IPS-18a (cell line): ENCODE measurements at regions not wholly inside any gene's neighbourhood (a gene's known extent, or its start where the extent isn't known, plus 50 kb on each side); places are given as distances from the start of the nearest gene placed in this dataset.

ENCODE experiments used
- H3K27ac ChIP-seq: one replicate; pipeline ENCODE4 v1.5.1; 2013; ENCODE audit warnings: low read length
- H3K27me3 ChIP-seq: one replicate; pipeline ENCODE4 v1.6.1; 2013; ENCODE audit warnings: mild to moderate bottlenecking, low read length; ENCODE audit not compliant: control insufficient read depth, insufficient read depth
- H3K36me3 ChIP-seq: one replicate; pipeline ENCODE4 v1.6.1; 2013; ENCODE audit warnings: low read depth, low read length; ENCODE audit not compliant: control insufficient read depth
- H3K4me1 ChIP-seq: one replicate; pipeline ENCODE4 v1.6.1; 2013; ENCODE audit warnings: low read depth, low read length; ENCODE audit not compliant: control insufficient read depth
- H3K4me3 ChIP-seq: one replicate; pipeline ENCODE4 v1.5.1; 2013; ENCODE audit warnings: low read length
- H3K9ac ChIP-seq: one replicate; pipeline ENCODE4 v1.6.1; 2013; ENCODE audit warnings: mild to moderate bottlenecking, low read length, moderate library complexity
- H3K9me3 ChIP-seq: one replicate; pipeline ENCODE4 v1.6.1; 2013; ENCODE audit warnings: low read depth, low read length; ENCODE audit not compliant: control insufficient read depth

DNA sequence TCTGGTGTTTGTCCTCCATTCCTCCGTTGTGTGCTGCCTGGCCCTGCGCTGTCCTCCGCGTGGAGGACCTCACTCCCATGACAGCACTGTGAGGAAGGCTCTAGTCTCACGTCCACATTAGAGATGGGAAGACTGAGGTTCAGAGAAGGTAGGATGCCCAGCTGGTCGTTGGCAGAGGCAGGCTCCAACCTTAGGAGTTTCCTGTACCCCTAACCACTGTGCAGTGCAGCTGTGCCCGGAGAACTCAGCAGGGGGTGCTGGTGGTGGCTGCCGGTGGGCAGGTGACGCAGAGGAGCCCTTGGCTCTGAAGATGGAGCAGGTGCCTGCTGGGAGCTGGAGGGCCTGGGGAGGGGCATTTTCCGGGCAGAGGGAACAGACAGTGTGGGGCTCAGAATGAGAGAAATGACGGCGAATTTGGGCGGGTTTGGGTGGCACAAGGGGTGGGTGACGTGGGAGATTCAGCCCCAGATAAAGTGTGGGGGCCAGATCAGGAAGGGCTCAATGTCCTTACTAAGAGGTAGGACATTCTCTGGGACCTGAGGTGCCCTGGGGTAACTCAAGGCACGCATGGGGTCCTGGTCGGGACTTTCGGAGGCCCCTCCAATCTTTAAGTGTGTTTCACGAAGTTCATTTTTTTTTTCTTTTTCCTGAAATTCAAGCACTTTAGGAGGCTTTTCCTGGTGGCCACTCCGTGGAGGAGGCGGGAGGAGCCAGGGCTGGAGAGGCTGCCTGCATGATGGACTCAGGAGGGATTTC is 535.0 kb downstream of the TBC1D22A start:
- H3K9ac ChIP-seq = no peak overlapping the region
- H3K4me1 ChIP-seq = no peaks in the 10 kb centered on the region
- H3K36me3 ChIP-seq = no peaks in the 10 kb centered on the region
- no peaks in the 10 kb centered on the region for H3K27me3 ChIP-seq
- no peak overlapping the region for H3K27ac ChIP-seq
- no peak overlapping the region for H3K4me3 ChIP-seq
- peaks cover 48% of the 10 kb centered on the region for H3K9me3 ChIP-seq

DNA sequence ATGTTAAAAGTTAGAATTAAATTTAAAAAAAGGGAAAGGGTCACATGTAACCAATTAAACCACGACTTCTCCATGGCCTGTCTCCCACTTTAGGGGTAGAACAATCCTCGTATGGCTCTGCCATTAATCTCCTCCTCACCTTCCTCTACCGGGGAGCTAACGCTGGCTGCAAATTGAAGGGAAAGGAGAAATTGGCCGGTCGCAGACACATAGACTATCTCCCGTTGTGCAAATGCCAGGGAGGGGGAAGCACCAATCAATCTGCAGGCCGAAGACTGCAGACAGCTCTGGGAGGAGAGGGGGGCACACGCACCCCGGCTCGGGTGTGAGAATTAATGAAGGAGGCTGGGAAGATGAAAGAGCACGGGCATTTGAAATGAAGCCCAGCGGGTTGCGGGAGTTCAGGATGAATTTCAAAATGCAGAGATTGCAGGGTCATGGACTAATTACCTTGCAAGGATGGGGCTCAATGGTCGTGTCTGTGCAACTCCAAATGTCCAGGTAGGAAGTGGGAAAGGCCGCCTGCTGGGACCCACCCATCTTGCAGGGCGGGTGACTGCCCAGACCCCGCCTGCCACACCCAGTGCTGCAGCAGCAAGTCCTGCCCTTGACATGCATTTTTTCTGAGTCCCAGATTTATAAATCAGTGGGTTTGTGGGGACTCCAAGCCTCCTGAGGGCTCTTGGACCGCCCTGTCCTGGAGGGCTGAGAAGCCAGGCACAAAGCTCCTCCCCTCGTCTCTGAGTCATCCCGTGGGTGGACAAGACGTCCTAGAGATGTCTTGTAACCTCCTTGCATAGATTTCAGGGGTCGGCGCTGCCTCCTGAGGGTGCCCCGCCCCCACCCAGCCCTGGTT is 534.2 kb downstream of the TBC1D22A start:
- no peak overlapping the region for H3K27ac ChIP-seq
- peaks cover 54% of the 10 kb centered on the region for H3K9me3 ChIP-seq
- H3K9ac ChIP-seq = no peak overlapping the region
- no peak overlapping the region for H3K4me3 ChIP-seq
- no peaks in the 10 kb centered on the region for H3K36me3 ChIP-seq
- H3K27me3 ChIP-seq = no peaks in the 10 kb centered on the region
- H3K4me1 ChIP-seq = no peaks in the 10 kb centered on the region

DNA sequence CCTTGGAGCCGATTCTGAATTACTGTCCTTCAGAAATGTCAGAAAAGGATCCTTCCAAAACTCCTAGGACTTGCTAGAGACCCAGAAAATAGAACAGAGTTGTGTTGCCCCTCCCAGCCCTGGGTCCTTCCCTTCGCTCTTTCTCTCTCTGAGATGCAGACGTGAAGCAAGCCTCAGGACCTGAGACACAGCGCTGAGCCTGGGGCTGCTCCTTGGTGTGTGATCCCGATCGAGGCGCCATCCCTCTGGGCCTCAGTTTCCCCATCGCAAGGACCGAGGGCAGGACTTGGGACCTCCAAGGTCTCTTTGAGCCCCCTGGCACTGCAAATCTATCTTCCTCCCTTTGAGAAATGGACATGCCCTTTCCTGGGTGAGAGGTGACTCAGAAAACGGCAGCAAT is 533.5 kb downstream of the TBC1D22A start:
- H3K36me3 ChIP-seq = no peaks in the 10 kb centered on the region
- H3K4me3 ChIP-seq = no peak overlapping the region
- H3K27me3 ChIP-seq = no peaks in the 10 kb centered on the region
- H3K9me3 ChIP-seq = peaks cover 54% of the 10 kb centered on the region
- no peaks in the 10 kb centered on the region for H3K4me1 ChIP-seq
- no peak overlapping the region for H3K9ac ChIP-seq
- H3K27ac ChIP-seq = no peak overlapping the region

DNA sequence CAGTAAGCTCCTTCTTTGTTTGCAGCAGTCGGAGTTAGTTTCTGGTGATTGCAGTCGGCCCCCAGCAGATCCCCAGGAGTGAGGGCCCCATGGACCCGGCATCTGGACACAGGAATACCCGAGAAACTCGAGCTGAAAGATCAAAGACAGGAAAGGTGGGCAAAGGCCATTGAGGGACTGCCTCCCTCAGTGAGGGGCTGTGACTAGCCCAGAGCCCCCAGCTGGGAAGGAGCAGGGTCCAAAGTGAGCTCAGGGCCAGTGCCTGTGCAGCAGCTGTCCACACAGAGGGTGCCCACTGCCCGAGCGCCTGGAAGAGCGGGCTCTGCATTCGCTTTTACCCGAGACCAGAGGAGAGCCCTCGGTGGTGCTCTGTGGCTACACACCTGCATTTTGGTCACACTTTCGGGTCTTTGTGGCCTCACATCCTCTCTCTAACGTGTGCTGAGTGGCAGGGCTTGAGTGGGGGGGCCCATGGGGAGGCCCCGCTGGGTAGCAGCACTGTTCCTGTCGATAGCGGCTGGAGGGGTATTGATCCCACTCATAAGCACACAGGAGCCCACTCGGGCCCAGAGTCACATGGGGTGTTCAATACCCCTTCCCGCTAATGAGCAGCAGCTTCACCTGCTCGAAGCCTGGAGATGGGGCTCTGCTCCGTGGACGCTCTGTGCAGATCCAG is 532.9 kb downstream of the TBC1D22A start:
- no peak overlapping the region for H3K27ac ChIP-seq
- no peak overlapping the region for H3K9ac ChIP-seq
- H3K27me3 ChIP-seq = no peaks in the 10 kb centered on the region
- H3K9me3 ChIP-seq = peaks cover 54% of the 10 kb centered on the region
- no peaks in the 10 kb centered on the region for H3K36me3 ChIP-seq
- H3K4me1 ChIP-seq = no peaks in the 10 kb centered on the region
- H3K4me3 ChIP-seq = no peak overlapping the region

DNA sequence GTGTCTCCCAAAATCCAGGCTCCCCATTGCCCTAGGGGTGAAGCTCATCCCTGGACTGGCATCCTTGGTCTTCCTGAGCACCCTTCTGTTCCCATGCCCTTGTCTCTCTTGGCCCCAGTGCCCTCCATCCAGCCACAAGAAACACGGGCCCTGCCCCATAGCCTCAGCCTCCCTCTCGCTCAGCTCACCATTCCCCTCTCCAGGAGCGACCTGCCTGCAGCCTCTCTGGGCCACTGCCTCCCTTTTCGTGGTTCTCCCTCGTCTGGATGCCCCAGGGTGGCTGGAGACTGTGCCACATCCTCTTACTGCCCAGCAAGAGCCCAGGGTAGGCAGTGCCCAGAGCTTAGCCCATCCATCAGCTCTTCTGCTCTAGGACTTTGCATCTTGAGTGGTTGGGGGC is 532.1 kb downstream of the TBC1D22A start:
- Histone ChIP-seq H3K4me1 (no peaks in the 10 kb centered on the region), H3K9ac (no peak overlapping the region), H3K4me3 (no peak overlapping the region), H3K9me3 (peaks cover 57% of the 10 kb centered on the region), H3K27me3 (no peaks in the 10 kb centered on the region), H3K36me3 (no peaks in the 10 kb centered on the region), H3K27ac (no peak overlapping the region)

DNA sequence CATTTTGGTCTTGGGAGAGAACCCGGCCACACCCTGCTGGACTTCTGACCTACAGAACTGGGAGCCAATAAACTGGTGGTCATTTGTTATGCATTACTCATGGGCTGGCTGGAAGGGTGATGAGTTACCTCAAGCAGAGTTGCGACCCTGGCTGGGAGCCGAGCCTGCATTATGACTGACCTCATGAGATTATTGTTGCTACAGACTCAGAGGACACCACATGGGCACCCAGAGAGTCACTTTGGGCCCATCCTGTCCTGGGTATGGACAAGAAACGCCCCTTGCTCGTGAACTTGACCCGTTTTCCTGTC is 531.7 kb downstream of the TBC1D22A start:
- H3K4me1 ChIP-seq = no peaks in the 10 kb centered on the region
- no peaks in the 10 kb centered on the region for H3K36me3 ChIP-seq
- peaks cover 61% of the 10 kb centered on the region for H3K9me3 ChIP-seq
- no peak overlapping the region for H3K27ac ChIP-seq
- H3K4me3 ChIP-seq = no peak overlapping the region
- H3K9ac ChIP-seq = no peak overlapping the region
- no peaks in the 10 kb centered on the region for H3K27me3 ChIP-seq

DNA sequence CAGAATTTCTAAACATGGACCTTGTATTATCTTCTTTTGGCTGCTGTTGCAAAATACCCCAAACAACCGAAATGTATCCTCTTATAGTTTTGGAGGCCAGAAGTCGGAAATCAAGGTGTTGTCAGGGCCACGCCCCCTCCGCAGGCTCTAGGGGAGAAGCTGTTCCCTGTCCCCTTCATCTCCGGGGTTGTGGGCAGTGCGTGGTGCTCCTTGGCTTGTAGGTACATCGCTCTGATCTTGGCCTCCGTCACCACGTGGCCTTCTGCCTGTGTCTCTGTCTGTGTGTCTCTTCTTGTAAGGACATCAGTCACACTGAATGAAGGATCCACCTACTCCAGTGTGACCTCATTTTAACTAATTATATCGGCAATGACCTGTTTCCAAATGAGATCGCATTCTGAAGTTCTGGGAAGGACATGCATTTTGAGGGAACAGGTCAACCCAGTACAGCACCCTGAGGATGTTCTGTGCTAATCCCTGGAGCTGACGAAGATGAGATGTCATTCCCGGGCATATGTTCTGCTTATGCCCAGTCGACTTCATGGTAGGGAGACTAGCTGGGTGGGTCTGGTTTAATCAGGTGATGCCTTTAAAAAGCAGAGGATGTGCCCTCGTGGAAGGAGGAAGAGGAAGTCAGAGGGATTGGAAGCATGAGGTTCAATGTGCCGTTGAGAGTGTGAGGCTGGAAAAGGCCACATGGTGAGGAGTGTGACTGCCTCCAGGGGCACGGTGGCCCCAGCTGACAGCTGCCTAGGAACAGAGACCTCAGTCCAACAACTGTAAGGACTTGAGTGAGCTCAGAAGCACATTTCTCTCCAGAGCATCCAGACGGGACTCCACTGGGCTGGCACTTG is 531.1 kb downstream of the TBC1D22A start:
- Histone ChIP-seq H3K4me1 (no peaks in the 10 kb centered on the region), H3K9ac (no peak overlapping the region), H3K36me3 (no peaks in the 10 kb centered on the region), H3K9me3 (peaks cover 60% of the 10 kb centered on the region), H3K27ac (no peak overlapping the region), H3K27me3 (no peaks in the 10 kb centered on the region), H3K4me3 (no peak overlapping the region)

DNA sequence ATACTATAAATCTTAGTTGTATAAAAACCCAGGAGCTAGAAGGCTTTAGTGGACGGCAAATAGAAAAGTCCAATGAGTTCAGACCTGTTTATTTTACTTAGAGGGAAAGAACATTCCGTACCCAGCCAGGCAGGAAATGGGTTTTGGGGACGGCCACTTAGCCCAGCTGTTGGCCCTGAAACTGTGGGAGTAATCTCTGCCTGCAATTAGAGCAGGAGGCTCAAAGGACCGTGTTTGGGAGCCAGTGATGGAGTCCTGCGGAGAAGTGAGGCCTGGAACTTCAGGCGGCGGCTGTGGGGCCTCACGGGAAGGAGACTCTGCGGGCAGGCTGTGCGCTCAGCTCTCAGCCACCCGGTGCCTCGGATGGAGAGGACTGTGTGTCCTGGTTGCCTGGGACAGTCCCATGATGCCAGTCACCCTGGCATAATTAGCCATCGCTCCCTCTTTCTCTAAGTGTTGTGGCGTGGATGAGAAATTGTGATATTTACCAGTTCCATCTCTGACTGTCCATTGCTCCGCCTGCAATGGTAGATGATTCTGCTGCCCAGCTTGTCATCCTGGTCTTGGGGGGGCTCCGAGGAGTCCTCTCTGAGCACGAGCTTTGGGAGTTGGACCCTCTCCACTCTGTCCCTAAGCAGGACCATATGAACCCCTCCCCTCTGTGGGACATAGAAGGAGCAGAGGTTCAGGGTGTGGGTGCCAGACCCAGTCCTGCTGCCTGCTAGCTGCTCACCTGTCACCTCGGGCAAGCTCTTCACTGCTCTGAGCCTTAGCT is 530.3 kb downstream of the TBC1D22A start:
- Histone ChIP-seq H3K9ac (no peak overlapping the region), H3K27me3 (no peaks in the 10 kb centered on the region), H3K9me3 (peaks cover 53% of the 10 kb centered on the region), H3K27ac (no peak overlapping the region), H3K36me3 (no peaks in the 10 kb centered on the region), H3K4me3 (no peak overlapping the region), H3K4me1 (no peaks in the 10 kb centered on the region)

DNA sequence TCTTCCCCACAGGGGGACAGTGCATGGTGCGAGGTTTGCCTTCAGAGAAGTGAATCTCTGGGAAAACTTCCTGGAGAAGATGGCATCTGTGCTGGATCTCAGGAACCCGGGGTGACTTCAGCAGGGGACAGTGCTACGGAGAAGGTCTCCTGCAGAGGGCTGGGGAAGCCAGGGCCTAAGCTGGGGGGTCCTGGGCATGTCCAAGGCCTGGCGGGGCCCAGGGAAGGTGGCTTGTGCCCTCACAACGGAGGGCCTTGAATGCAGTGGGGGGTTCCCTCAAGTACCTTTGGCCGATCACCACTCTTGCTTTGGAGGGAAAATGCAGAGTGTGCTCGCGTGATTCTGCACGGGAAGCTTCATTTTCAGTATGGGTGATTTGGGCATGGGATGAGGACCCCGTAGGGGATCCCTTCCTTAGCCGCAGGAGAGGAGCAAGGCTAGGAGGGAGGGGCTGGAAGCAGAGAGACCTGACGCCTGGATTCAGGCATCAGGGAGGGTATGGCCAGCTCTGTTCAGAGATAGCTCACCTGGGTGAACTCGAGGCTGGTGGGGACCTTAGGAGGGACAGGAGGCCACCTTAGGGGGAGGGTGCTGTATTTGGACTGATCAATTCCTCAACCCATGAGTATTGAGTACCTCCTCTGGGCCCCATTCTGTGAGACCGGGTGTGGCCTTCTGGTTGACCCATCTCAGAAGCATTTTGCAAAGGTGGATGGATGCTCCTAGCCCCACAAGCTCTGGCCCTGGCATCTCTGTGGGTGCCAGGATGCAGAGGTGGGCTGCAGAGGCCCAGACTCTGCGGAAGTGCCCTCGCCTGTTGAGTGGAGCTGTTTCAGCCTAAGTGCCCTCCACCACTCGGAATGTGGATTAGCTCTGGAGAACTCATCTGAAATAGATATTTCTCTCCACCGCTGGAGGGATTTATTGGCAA is 529.4 kb downstream of the TBC1D22A start:
- H3K4me3 ChIP-seq = no peak overlapping the region
- H3K27me3 ChIP-seq = no peaks in the 10 kb centered on the region
- H3K4me1 ChIP-seq = no peaks in the 10 kb centered on the region
- no peaks in the 10 kb centered on the region for H3K36me3 ChIP-seq
- H3K9me3 ChIP-seq = peaks cover 45% of the 10 kb centered on the region
- no peak overlapping the region for H3K27ac ChIP-seq
- H3K9ac ChIP-seq = no peak overlapping the region
